ENCODE measurements at regions not wholly inside any gene's neighbourhood (a gene's known extent, or its start where the extent isn't known, plus 50 kb on each side); places are given as distances from the start of the nearest gene placed in this dataset.

DNA sequence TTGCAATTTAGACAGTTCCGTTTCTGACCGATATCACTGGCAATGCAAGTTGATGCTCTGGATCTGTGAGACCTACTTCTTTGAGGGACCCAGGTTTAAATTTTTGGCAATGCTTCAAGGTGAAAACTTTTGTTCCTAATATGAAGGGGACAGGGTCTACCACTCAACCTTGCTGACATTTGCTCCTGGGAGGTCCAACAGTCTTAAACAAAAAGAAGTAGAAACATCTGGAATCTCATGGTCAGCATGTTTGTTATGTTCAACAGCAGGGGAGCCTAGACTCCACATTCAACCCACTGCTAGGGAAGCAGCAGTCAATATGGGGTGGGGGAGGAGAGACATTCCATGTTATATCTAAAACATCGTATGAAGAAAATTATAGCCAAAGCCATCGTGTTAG is 196.4 kb downstream of the SIM1 start:
- H3K27ac ChIP-seq = no peak overlapping the region

GRCh38 chr6:100267721-100268123 is 197.0 kb downstream of the SIM1 start:
- TF ChIP-seq CTCF (conservative IDR thresholded peaks at IDR 0.05) = no peak
- no peak overlapping the region for H3K27ac ChIP-seq

More for the DNA sequence above, 196.4 kb downstream of the SIM1 start:
- TF ChIP-seq CTCF (conservative IDR thresholded peaks at IDR 0.05) = no peak

GRCh38 chr6:100266494-100267401 is 198.0 kb downstream of the SIM1 start:
- H3K27ac ChIP-seq = no peak overlapping the region
- no peak for TF ChIP-seq CTCF (conservative IDR thresholded peaks at IDR 0.05)

DNA sequence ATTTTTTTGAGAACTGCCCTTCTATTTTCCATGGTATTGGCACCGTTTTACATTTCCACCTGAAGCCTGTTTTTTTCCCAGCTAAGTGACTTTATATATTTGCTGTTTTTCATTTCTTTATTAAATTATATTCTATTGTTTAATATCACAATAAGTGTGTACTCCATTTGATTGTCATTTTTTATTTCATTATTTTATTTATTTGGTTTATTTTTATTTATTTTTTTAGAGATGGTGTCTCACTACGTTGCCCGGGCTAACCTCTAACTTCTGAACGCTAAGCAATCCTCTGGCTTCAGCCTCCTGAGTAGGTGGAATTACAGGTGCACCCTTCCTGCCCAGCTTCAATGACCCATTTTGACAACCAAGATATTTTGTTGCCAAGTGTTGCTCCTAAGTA is 202.6 kb downstream of the SIM1 start:
- no peak overlapping the region for H3K27ac ChIP-seq
- TF ChIP-seq CTCF (conservative IDR thresholded peaks at IDR 0.05) = no peak

- no peak for TF ChIP-seq CTCF (conservative IDR thresholded peaks at IDR 0.05)
Measured at GRCh38 chr6:100261486-100261885, 203.2 kb downstream of the SIM1 start.

DNA sequence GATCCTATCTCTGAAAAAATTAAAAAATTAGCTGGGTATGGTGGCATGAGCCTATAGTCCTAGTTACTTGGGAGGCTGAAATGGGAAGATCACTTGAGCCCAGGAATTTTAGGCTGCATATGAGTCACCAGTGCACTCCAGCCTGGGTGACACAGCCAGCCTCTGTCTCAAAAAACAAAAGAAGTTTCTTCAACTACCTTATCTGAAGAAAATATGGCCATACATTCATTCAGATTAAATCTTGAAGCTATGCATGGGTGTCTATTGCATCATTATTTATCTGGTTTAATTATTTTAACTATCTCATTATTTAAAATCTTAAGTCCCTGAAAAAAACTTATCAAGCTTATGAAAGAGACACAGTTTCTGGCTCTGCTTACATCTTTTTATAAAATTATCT is 204.1 kb downstream of the SIM1 start:
- H3K27ac ChIP-seq = no peak overlapping the region
- TF ChIP-seq CTCF (conservative IDR thresholded peaks at IDR 0.05) = no peak

More at GRCh38 chr6:100261486-100261885, 203.2 kb downstream of the SIM1 start:
- no peak overlapping the region for H3K27ac ChIP-seq

GRCh38 chr6:100259865-100260264 is 204.9 kb downstream of the SIM1 start:
- TF ChIP-seq CTCF (conservative IDR thresholded peaks at IDR 0.05) = no peak

More at GRCh38 chr6:100259865-100260264, 204.9 kb downstream of the SIM1 start:
- no peak overlapping the region for H3K27ac ChIP-seq

Measured in VCaP (cell line).